Stimulated activated CD8-positive, alpha-beta memory T cell treated with anti-CD3 and anti-CD28 coated beads, Interleukin-15, amount 100 ng/mL, for 48 hours (primary cell): ENCODE measurements at regions not wholly inside any gene's neighbourhood (a gene's known extent, or its start where the extent isn't known, plus 50 kb on each side); places are given as distances from the start of the nearest gene placed in this dataset.
"Not testable (repeated sequence)": the region's sequence is repeated elsewhere in the genome, so short reads cannot be mapped to it uniquely, and the experiment has no call there.

Experiments used
- DNase-seq, 2 donors: peaks; one replicate each; pipeline ENCODE4 v3.0.0-alpha.2; 2020; ENCODE audit warnings: low read depth in 2 of 2

DNA sequence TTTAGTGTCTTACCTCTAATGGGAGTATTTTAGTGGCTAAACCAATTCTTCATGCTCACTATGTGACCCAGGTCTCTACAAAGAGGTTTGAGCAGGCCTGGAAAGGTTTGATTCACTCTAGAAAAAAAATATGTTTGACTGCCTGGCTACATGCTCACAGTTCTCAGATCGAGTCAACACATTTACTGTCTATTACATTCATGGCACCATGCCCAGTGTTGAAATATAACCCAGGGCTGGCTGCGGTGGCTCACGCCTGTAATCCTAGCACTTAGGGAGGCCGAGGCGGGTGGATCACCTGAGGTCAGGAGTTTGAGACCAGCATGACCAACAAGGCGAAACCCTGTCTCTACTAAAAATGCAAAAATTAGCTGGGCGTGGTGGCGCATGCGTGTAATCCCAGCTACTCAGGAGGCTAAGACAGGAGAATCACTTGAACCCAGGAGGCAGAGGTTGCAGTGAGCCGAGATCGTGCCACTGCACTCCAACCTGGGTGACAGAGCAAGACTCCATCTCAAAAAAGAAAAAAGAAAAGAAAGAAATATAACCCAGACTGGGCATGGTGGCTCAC is 543.8 kb downstream of the HAPSTR1 start:
- not testable (repeated sequence) for DNase-seq

DNA sequence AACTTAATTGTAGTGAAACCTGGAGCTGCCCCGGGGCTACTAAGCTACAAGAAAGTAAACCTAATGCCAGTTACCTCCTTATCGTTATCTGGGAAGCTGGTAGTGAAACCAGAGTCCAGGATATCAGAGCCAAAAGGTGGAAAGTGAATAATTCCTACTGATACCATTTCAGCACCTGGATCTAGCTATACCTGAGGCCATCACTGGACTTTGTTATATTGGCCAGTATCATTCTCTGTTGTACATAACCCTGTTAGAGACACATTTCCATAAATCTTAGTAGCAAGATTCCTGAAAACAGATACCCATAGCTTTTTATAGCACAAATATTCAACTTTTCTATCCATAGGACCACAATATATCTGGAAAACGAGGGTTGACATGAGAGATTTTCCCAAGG is 538.0 kb downstream of the GRIN2A start:
- DNase-seq: no peak

DNA sequence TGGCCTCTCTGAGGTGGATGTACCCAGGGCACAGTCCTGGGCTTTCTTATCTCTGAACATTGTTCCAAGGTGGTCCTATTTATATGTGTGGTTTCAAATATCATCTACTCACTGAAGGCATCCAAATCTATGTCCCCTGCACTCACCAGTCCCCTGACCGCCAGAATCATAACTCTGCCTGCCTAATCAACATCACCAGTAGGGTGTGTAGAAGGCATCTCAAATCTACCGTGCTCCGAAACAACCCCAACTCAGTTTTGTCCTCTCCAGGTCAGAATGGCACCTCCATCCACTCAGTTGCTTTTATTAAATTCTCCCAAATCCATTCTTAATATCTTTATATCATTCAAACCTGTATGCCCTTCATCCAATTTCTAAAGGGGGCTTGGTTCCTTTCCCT is 536.3 kb downstream of the GRIN2A start:
- no peak for DNase-seq

DNA sequence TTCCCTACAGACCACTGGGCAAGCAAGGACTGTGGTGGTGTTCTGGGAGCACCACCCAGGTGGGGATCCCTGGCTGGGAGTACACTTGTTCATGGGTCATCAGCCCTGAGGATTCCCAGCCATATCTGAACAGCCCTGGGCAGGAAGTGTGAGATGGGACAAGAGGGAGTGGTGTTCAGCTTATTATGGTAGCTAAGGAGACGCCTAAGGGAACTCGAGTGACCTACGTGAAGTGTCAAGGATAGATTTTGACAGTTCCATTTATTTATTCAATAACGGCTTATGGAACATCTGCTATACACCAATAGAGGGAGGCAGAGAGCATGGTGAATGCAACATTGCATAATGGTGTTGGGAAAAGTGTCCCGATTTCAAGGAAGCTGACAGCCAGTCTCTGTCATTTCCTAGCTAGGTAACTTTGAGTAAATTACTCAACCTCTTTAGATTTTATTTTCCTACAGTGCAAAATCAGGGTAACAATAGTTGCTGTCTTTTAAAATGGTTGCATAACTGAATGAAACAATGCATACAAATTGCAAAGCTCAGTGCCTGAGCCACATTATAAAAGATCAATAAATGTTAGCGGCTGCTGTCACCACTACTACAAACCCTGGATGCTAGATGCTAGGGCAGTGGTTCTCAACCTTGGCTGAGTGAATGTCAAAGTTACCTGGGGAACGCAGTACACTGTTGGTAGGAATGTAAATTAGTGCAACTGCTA is 534.1 kb downstream of the GRIN2A start:
- no peak for DNase-seq

DNA sequence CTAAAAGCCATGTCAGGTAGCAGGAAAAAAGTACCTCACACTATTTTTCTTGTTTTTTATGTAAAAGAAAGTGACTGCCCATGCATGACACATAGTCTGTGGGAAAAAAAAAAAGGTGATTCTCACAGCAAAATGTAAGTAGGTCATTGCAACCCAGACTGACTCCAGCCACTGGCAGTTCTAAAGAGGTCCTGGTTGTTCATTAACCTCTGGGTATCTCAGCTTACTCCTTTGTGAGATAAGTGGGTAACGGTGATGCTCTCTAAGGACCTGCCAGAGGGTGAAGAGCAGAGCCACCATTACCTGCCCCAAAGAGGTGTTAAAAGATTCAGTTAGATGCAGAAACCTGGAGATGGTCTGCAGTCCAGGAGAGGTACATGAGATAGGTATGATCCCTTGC is 531.9 kb downstream of the GRIN2A start:
- DNase-seq: no peak

DNA sequence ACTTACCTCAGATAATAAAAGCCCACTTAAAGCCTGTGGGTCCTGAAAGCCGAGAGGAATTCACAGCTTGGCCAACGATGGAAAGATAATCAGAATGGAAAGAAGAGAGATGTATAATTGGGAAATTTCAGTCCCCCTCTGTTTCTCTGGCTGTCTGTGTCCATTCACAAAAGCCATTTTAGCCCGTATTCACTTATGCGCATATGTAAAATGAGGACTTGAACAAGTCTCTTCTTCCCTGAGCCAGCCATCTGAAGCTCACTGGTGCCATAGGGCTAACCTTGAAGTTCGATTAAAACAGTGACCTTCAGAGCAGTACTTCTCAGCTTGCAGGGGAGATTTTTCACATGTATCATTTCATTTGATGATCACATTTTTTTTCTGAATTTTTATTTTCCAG is 527.2 kb downstream of the GRIN2A start:
- no peak for DNase-seq

DNA sequence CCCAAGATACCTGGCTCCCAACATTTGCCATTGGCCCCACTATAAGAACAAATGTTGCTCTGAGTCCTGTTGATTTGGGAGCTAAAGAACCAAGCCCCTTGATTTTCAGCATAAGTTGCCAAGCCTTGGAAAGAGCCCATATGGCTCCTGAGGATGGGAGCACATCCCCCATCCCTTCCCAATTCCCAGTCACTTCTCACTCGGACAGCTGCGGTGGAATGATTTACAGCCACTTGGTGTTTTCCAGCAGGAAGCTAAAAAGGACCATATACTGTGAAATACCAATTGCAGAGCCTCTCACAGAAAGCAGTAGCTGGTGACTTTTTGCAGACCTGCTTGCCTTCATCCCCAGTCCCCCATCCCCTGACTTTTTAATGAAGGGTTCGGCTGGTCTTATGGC is 524.6 kb downstream of the GRIN2A start:
- no peak for DNase-seq

DNA sequence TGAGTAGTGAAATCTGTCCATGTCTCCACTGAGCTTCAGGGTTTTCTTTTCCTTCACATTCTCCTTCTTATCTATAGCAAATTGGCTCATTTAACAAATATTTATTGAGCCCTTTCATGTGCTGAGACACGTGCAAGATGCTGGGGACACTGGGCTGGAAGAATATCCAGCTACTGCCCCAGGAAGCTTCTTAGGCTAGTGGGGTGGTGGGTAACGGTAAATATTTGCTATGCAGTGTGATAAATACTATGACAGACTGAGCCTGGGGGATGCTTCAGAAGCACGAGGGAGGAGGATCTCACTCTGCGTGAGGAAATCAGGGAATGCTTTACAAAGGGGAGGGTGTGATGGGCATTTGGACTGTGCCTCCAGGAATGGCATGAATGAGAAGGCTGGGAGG is 524.1 kb downstream of the GRIN2A start:
- no peak for DNase-seq

DNA sequence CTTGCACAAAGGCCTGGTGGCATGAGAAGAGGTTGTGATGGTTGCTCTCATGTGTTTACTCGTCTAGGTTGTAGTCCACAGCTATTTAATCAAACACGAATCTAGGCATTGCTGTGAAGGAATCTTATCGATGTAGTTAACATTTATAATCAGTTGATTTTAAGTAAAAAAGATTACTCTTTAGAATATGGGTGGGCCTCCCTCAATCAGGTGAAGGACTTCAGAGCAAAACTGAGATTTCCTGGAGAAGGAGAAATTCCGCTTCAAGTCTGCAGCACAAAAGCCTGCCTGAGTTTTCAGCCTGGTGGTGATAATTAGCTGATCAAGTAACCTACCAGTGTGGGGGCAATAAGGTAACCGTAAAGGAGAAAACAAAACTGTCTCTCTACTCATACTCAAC is 523.6 kb downstream of the GRIN2A start:
- no peak for DNase-seq

DNA sequence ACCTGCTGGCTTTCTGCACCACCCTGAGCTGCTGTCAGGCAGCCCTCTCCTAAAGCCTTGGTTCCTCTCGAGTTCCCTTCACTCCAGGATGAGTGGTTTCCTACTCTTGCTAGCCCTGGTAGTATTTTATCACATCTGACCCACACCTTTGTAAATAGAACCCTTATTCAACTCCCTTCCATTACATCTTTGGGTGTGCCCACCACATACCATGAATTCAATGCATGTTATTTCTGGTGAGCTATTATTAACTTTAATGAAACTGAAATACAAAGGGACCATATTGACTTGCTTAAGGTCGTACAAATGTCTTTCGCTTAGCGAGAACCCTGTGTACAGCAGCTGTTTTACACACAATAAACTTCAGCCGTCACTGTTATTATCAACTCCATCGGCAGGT is 521.3 kb downstream of the GRIN2A start:
- DNase-seq: no peak

DNA sequence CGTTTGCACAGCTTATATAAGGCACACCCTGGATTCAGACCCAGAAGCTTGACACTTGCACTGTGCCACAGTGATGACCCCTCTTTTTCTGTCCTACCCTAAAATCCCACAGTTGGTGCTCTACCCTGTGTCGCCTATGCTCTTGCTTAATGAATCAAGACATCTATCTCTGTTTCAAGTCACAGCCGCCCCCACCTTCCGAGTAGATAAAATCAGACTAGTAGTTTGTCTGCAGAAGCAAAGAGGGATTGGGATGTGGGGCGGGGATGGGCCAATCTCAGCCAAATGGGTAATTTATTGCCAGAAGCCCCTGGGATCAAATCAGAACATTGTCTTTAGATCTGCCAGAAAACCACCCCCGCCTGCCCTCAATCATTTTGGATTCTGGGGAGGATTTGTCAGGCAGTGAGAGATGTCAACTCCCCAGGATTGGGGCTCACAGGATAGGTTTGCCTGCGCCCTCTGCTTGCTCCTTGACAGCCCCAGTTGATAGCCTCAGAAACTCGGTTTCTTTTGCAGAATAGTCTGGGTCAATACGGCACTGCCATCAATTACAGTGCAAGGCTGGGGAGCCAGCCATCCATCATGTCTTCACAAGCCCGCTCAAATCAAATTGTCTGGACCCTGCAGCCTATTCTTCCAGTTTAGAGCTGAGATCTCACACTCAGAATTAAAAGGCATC is 520.8 kb downstream of the GRIN2A start:
- DNase-seq: no peak

DNA sequence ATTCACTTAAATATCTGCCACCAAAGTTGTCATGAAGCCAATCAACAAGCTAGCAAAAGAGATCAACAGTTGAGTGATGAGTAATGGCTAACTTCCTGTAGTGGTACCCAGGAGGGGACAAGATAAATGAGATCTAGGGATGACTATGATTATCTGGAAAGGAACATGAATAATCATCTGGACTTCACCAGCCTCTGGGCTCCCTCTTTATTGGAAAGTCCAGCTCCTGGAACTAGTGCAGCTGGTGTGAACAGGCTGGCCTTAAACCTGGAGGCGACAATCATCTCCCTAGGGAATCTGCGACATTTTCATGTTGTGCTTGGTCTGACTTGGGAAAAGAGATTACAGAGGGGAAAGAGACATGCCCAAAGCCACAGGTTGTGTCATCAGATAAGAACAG is 518.6 kb downstream of the GRIN2A start:
- DNase-seq: no peak

DNA sequence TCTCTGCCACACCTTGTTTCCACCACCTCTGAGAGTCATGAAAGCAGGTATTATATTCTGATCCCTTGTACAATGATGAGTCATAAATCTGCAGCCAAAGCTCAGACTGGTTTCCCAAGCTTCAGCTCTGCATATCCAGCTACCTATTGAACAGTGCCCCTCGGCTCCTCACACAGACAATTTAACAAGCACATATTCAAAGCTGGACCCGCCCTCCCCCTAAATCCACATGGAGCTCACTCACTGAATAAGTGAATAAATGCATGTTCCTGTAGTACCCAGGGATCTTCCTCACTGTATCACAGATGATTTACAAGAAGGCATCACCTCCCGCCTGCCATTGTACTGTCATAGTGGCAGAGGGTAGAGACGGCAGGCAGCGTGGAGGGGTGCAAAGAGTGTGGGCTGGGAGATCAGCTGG is 516.4 kb downstream of the GRIN2A start:
- no peak for DNase-seq

DNA sequence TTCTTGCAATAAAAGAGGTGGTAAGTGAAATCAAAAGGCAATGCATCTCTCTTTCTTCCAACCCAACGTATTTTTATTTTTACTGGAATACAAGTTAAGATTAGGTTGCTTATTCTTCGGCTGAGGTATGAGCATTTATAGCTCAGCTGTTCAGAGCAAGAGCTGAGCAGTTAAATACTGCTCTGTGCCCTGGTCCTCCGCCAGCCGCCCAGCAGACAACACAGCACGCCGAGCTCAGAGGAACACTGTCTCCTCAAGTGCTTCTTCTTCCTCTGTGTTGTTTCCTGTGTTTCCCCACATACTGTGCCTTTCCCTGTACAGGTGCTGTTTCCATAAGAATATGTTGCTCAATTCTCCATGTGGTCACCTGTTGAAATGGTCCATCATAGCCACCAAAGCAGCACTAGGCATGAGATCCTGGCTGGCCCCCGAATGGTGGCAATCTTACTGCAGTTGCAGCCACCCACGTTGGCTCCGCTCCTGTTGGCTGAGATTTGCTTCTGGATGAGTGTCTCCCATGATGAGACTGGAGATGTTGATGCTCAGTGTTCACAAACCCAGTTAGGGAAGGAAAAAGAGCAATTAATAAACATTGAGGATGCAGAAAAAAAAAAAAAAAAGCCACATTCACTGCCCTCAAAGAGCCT is 515.3 kb downstream of the GRIN2A start:
- DNase-seq: no peak

DNA sequence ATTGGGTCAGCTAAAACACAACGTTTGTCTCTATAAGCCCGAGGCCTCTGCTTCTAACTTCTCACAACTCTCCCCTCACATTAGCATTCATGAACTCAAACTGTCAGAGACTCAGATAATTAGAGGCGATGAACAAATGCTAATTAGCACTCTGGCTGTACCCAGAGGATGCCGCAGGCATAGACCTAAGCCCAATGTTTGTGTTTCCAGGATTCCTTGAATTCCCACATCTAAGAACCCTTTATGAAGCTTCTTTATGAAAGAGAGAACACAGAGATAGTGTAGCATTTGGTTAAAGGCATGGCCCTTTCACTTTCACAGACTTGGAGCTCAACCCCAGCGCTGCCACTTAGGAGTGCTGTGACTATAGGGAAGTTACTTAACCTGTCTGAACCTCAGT is 512.2 kb downstream of the GRIN2A start:
- DNase-seq: no peak

DNA sequence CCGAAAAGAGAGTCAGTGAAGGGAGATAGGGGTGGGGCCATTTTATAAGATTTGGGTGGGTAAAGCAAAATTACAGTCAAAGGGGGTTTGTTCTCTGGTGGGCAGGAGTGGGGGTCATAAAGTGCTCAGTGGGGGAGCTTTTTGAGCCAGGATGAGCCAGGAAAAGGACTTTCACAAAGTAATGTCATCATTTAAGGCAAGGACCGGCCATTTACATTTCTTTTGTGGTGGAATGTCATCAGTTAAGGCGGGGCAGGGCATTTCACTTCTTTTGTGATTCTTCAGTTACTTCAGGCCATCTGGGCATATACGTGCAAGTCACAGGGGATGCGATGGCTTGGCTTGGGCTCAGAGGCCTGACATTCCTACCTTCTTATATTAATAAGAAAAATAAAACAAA is 511.6 kb downstream of the GRIN2A start:
- DNase-seq: not testable (repeated sequence)

DNA sequence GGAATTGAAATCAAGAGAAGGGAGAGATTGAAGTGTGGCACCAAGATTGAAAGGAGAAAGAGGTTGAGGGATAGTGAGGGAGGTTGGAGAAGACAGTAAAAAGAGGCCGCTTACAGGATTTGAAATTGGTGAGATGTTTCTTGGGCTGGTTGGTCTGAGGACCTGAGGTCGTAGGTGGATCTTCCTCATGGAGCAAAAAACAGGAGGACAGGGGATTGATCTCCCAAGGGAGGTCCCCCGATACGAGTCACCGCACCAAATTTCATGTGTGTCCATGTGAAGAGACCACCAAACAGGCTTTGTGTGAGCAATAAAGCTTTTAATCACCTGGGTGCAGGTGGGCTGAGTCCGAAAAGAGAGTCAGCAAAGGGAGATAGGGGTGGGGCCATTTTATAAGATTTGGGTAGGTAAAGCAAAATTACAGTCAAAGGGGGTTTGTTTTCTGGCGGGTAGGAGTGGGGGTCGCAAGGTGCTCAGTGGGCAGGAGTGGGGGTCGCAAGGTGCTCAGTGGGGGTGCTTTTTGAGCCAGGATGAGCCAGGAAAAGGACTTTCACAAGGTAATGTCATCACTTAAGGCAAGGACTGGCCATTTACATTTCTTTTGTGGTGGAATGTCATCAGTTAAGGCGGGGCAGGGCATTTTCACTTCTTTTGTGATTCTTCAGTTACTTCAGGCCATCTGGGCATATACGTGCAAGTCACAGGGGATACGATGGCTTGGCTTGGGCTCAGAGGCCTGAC is 505.5 kb downstream of the GRIN2A start:
- DNase-seq: not testable (repeated sequence)

DNA sequence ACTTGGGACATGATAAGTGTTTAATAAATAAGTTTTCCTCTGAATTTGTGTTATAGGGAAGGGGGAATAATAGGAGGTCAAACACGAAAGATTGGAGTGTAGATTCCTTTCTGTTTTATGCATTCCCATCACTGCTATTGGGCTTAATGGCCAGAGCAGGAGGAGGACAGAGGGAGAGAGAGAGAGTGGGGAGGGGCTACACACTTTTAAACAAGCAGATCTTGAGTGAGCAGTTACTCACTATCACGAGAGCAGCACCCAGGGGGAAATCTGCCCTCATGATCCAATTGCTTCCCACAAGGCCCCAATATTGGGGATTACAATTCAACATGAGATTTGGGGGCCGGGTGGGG is 505.0 kb downstream of the GRIN2A start:
- no peak for DNase-seq

DNA sequence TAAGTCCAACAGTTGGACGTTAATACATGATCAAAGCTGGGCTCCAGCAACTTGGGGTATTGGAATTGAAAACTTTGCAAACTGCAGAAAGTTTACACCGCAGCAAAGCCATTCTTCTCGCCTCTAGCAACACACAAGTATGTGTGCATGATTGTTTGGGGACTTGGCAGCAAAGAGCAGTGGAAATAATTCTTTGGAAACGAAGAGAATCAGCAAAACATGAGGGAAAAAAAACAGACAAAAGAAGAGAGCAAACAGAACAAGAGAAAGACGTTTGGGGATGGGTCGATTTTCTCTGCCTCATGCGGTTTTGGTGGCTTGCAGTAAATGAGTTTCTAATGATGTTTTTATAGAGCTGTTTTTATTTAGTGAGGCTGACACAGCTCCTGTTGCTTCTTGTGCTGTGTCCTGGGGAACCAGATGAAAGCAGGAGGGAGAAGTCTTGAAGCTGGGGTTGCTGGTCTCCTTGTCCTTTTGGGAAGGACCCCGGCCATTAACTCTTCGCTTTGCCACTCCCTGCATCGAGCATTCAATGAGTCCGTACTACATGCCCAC is 502.9 kb downstream of the GRIN2A start:
- DNase-seq: no peak

DNA sequence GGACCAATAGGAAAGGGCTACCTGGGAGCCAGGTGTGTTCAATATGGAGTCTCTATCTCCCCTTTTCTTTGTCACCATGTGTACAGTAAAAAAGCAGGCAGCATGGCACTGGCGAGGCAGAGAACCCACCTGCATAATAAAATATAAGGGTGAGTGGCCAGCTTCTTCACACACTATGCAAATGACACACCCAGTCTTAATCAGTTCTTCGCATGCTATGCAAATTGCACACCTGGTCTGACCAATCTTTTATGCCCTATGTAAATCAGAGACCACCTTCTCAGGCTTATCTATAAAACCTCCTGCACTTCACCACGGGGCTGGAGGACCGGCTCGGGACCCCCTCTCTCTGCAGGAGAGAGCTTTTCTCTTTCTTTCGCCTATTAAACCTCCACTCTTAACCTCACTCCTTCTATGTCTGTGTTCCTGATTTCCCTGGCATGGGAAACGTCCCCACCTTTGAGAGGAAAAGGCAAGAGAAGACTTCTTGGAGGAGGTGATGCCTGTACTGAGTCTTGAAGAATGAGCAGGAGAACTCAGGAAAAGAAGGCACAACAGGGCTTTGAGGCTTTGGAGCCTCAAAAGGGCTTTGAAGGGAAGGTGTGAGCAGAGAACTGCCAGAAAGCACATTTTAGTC is 502.1 kb downstream of the GRIN2A start:
- DNase-seq: no peak

DNA sequence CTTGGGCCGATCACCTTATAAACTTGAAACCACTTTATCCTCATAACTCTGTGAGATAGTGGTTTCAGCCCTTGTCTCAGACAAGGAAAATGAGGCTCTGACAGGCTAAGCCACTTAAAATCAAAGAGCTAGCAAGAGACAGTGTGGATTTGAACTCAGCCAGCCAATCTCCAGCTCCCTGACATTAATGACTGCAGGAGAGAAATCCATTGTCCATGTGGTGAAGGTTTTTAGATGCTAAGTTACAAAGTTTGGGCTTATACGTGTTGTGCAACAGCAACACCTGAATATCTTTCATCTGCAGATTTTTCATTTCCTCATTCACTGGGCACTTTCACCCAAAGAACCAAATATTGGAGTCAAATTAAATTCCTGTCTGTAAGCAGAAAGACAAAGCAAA is 501.3 kb downstream of the GRIN2A start:
- no peak for DNase-seq
